LoVo (cell line): ENCODE measurements at regions not wholly inside any gene's neighbourhood (a gene's known extent, or its start where the extent isn't known, plus 50 kb on each side); places are given as distances from the start of the nearest gene placed in this dataset.

ENCODE experiments used
- DNase-seq: peaks from one replicate; pipeline ENCODE4 v3.0.0-alpha.2; 2016; ENCODE audit warnings: low spot score

- no peak for DNase-seq
These were observed 200.9 kb upstream of the SOX9 start for GRCh38 chr17:71919896-71920295.

GRCh38 chr17:71921796-71922195, 199.0 kb upstream of the SOX9 start:
- DNase-seq = no peak

GRCh38 chr17:71922439-71922838, 198.4 kb upstream of the SOX9 start:
- DNase-seq = peak; percentile 54

GRCh38 chr17:71926746-71927398, 193.9 kb upstream of the SOX9 start:
- no peak for DNase-seq

GRCh38 chr17:71933306-71933705, 187.5 kb upstream of the SOX9 start:
- no peak for DNase-seq

- no peak for DNase-seq
These were observed 186.3 kb upstream of the SOX9 start for GRCh38 chr17:71934520-71934919.

- DNase-seq = no peak
These were observed 185.5 kb upstream of the SOX9 start for GRCh38 chr17:71935341-71935740.

- DNase-seq = no peak
These were observed 183.8 kb upstream of the SOX9 start for GRCh38 chr17:71936977-71937376.

- DNase-seq = no peak
These were observed 182.9 kb upstream of the SOX9 start for GRCh38 chr17:71937914-71938313.

GRCh38 chr17:71938340-71939010, 182.3 kb upstream of the SOX9 start:
- no peak for DNase-seq

- DNase-seq = peak; percentile 49
These were observed 178.9 kb upstream of the SOX9 start for GRCh38 chr17:71941920-71942319.

GRCh38 chr17:71942626-71943025, 178.2 kb upstream of the SOX9 start:
- no peak for DNase-seq

- no peak for DNase-seq
These were observed 172.0 kb upstream of the SOX9 start for GRCh38 chr17:71948703-71949422.

GRCh38 chr17:71959154-71959553, 161.7 kb upstream of the SOX9 start:
- no peak for DNase-seq

GRCh38 chr17:71963351-71963750, 157.5 kb upstream of the SOX9 start:
- no peak for DNase-seq

GRCh38 chr17:71963791-71964190, 157.0 kb upstream of the SOX9 start:
- DNase-seq = no peak

GRCh38 chr17:71964559-71964958, 156.3 kb upstream of the SOX9 start:
- DNase-seq = no peak

GRCh38 chr17:71966055-71966454, 154.8 kb upstream of the SOX9 start:
- no peak for DNase-seq

- DNase-seq = no peak
These were observed 154.1 kb upstream of the SOX9 start for GRCh38 chr17:71966459-71967313.

- DNase-seq = no peak
These were observed 151.3 kb upstream of the SOX9 start for GRCh38 chr17:71969500-71969899.

- DNase-seq = peak; percentile 3
These were observed 150.5 kb upstream of the SOX9 start for GRCh38 chr17:71970312-71970711.

GRCh38 chr17:71974051-71974450, 146.8 kb upstream of the SOX9 start:
- DNase-seq = peak; percentile 8
